BLaER1 (cell line): ENCODE measurements at regions not wholly inside any gene's neighbourhood (a gene's known extent, or its start where the extent isn't known, plus 50 kb on each side); places are given as distances from the start of the nearest gene placed in this dataset.

Experiments
- H3K27ac ChIP-seq: shearing (Covaris generic); formaldehyde crosslinking; 2 replicates; pipeline ENCODE4 v1.8.1; 2022
- H3K27me3 ChIP-seq: shearing (Covaris generic); formaldehyde crosslinking; 2 replicates; pipeline ENCODE4 v1.8.1; 2022
- H3K36me3 ChIP-seq: shearing (Covaris generic); formaldehyde crosslinking; 2 replicates; pipeline ENCODE4 v1.8.1; 2022
- H3K4me1 ChIP-seq: shearing (Covaris generic); formaldehyde crosslinking; 2 replicates; pipeline ENCODE4 v1.8.1; 2022
- H3K4me2 ChIP-seq: shearing (Covaris generic); formaldehyde crosslinking; 2 replicates; pipeline ENCODE4 v1.8.1; 2022
- H3K4me3 ChIP-seq: shearing (Covaris generic); formaldehyde crosslinking; 2 replicates; pipeline ENCODE4 v1.8.1; 2022
- H3K9ac ChIP-seq: shearing (Covaris generic); formaldehyde crosslinking; 2 replicates; pipeline ENCODE4 v1.8.1; 2022
- H3K9me3 ChIP-seq: shearing (Covaris generic); formaldehyde crosslinking; 2 replicates; pipeline ENCODE4 v1.8.1; 2022
- H4K20me1 ChIP-seq: shearing (Covaris generic); formaldehyde crosslinking; 2 replicates; pipeline ENCODE4 v1.8.1; 2022
- Cebpa-rat ChIP-seq: shearing (Covaris generic); IDR thresholded peaks from 2 replicates; pipeline ENCODE4 v1.8.1; 2022

DNA sequence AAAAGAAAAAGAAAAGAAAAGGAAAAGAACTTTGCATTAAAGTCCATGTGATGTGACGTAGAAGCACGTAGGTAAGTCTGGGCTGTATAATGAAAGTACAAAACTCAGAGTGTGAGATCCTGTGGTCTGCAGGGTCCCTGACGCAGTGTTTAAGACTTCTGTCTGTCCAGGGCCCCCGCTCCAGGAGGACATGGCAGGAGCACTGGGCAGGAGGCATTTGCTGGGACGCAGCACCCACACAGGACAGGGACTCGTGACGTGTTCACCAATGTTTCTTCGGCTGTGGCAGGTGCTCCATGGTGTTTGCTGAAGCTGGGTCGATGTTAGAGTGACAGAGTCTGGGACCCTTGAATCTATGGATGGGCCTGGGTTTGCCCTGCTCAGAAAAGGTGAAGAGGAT lies 348.1 kb downstream of the BRD1 start:
- H3K4me1 ChIP-seq: no peaks in the 10 kb centered on the region
- no peak overlapping the region for H3K27ac ChIP-seq
- H3K4me2 ChIP-seq: no peak overlapping the region
- H3K4me3 ChIP-seq: no peak overlapping the region
- no peaks in the 10 kb centered on the region for H3K36me3 ChIP-seq
- H3K27me3 ChIP-seq: peaks cover 24% of the 10 kb centered on the region
- H3K9ac ChIP-seq: no peak overlapping the region
- no peaks in the 10 kb centered on the region for H3K9me3 ChIP-seq
- no peak for TF ChIP-seq Cebpa-rat
- H4K20me1 ChIP-seq: no peaks in the 10 kb centered on the region

DNA sequence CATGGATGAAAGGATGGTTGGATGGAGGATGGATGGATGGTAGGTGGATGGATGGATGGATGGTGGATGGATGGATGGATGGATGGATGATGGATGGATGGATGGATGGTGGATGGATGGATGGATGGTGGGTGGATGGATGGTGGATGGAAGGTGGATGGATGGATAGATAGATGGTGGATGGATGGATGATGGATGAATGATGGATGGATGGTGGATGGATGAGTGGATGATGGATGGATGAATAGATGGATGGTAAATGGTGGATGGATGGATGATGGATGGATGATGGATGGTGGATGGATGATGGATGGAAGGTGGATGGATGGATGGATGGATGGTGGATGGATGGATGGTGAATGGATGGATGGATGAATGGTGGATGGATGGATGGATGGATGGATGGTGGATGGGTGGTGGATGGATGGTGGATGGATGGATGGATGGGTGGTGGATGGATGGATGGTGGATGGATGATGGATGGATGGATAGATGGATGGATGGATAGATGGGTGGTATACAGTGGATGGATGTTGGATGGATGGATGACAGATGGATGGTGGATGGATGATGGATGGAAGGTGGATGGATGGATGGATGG lies 350.8 kb downstream of the BRD1 start:
- Histone ChIP-seq H3K4me1 (no peaks in the 10 kb centered on the region), H3K4me2 (no peak overlapping the region), H3K36me3 (no peaks in the 10 kb centered on the region), H4K20me1 (no peaks in the 10 kb centered on the region), H3K4me3 (no peak overlapping the region), H3K27me3 (peaks cover 12% of the 10 kb centered on the region), H3K9ac (no peak overlapping the region), H3K27ac (no peak overlapping the region), H3K9me3 (no peaks in the 10 kb centered on the region)
- TF ChIP-seq Cebpa-rat: no peak

DNA sequence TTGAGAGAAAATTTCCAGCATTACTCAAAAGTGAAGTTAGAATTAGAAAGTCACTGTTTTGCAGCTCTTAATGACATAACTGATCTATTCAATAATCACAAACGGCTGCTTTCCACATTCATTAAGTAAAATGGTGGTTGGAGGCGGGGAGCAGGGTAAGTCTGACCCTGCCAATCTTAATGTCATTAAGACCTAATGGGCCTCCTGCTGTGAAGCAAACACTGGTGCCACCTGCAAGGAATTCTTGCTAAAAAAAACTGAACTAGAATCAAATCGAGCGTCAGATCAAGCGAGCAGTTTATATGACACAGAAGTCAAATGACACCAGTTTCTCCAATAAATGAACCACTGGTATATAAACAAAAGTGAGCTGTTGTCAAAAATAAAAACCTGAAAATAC lies 351.5 kb downstream of the BRD1 start:
- Histone ChIP-seq H3K27me3 (peaks cover 5% of the 10 kb centered on the region), H3K9ac (no peak overlapping the region), H3K4me3 (no peak overlapping the region), H3K4me2 (no peak overlapping the region), H3K36me3 (no peaks in the 10 kb centered on the region), H3K9me3 (no peaks in the 10 kb centered on the region), H3K4me1 (no peaks in the 10 kb centered on the region), H3K27ac (no peak overlapping the region), H4K20me1 (no peaks in the 10 kb centered on the region)
- no peak for TF ChIP-seq Cebpa-rat

DNA sequence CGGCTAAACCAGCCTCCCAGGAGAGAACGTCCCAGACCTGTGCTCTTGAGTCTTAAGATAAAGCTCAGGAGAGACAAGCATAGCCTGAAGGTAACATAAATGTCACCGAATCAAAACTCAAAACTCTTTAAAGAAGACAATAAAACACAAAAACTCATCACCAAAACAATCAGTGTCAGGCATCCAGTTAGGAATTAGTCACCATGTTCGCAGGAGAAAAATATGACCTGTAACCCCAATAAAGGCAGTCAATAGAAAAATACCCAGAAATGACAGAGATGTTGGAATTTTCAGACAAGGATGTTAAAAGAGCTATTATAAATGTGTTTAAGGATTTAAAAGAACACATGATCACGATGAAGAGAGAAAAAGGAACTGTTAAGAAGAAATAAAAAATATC lies 352.4 kb downstream of the BRD1 start:
- Histone ChIP-seq H3K9ac (no peak overlapping the region), H3K4me2 (no peak overlapping the region), H3K27me3 (no peaks in the 10 kb centered on the region), H3K4me1 (peaks cover 1% of the 10 kb centered on the region), H3K36me3 (no peaks in the 10 kb centered on the region), H4K20me1 (no peaks in the 10 kb centered on the region), H3K4me3 (no peak overlapping the region), H3K27ac (no peak overlapping the region), H3K9me3 (no peaks in the 10 kb centered on the region)
- no peak for TF ChIP-seq Cebpa-rat

DNA sequence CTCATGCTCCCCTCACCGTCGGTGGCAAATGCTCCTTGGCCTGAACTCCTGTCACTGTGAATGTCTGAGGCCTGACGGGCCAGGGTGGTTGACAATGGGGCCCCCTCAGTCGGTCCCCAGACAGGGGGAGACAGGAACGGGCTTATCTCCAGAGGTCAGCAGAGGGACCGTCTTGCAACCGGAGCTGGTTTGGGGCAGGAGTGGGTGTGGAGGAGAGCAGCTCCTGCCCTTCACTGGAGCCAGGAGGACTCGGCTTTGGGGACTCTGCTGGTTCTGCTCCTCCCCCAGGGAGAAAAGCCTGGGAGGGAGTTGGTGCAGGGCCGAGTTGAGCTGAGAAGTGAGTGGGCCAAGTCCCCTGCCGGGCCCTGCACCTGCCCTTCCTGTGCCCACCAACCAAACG lies 354.4 kb downstream of the BRD1 start:
- Histone ChIP-seq H3K9ac (no peak overlapping the region), H3K9me3 (no peaks in the 10 kb centered on the region), H3K27ac (no peak overlapping the region), H4K20me1 (no peaks in the 10 kb centered on the region), H3K36me3 (no peaks in the 10 kb centered on the region), H3K27me3 (no peaks in the 10 kb centered on the region), H3K4me2 (no peak overlapping the region), H3K4me1 (peaks cover 9% of the 10 kb centered on the region), H3K4me3 (no peak overlapping the region)
- TF ChIP-seq Cebpa-rat: no peak

DNA sequence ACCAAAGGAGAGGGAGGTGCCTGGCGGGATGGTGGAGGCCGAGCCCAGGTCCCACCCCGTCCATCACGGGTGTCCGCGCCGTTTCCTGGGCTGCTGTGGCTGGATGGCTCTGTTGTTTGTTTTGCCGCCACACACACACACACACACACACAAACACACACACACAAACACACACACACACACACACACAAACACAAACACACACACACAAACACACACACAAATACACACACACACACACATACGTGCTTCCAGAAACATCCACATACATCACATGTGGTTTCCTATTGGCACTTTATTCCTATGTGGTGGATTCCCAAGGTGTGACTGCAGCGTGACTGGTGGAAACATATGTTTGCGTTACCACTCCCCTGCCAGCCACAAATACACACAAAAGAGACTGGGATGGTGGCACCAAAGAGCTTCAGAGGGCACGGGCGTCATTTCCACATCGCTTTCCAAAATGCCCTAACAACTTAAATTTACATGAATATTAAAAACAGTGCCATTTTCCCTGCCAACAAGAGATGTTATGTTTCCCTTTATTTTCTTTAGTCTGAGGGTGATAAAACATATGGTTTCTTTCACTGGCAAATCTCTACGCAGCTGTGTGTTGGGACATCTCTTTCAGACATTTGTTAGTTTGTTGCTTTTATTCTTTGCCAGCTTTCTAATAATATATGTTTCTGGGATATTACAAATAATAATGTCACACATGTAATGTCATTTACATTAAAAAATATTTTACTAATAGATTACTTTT lies 356.8 kb downstream of the BRD1 start:
- H3K27me3 ChIP-seq: no peaks in the 10 kb centered on the region

DNA sequence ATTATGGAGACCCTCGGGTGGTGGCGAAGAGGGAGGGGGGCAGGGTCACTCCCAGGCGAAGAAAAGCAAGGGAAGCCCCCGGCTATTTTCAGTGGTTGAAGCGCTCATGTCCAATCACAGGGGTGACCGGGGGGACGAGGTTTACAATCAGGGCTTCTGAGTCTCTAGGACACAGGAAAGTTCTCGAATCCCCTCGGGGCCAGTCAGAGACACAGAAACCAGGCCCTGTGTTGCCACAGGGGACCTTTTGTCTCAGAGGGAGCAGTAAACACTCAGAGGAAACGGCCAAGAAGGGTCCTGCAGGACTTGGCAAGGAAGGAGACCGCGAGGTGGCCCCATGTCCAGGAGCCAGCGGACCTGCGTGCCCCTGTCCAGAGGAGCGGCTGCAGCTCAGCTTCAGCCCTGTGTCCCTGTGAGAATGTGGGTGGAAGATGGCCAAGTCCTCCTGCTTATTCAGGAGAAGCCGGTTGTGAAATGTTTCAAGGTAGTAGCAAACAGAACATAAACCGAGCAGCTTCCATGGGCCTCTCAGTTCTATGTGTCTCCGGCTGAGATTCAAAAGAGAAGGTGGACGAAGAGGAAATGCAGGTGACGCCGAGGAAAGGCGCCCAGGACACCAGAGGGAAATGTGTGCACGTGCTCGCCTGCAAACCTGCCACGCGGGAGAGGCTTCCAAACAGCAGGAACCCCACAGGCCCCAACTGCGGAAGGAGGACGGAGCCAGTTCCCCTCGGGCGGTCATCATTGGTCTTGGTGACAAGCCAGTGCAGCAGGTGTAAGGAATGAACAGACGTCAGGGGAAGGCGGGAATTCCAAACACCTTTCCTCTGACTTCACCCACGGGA lies 357.6 kb downstream of the BRD1 start:
- peak overlapping the region; percentile 13 for H3K4me2 ChIP-seq
- no peak overlapping the region for H3K9ac ChIP-seq
- peaks cover 28% of the 10 kb centered on the region for H3K4me1 ChIP-seq
- H3K4me3 ChIP-seq: no peak overlapping the region
- peak overlapping the region; percentile 26; the same call in 1 of the 2 replicates for H3K27ac ChIP-seq
- H4K20me1 ChIP-seq: no peaks in the 10 kb centered on the region
- H3K9me3 ChIP-seq: peaks cover 2% of the 10 kb centered on the region; the same call in 1 of the 2 replicates
- H3K36me3 ChIP-seq: no peaks in the 10 kb centered on the region
- H3K27me3 ChIP-seq: no peaks in the 10 kb centered on the region
- TF ChIP-seq Cebpa-rat: no peak

More for the DNA sequence above, 356.8 kb downstream of the BRD1 start:
- Histone ChIP-seq H3K4me1 (peaks cover 28% of the 10 kb centered on the region), H3K4me2 (no peak overlapping the region), H3K4me3 (no peak overlapping the region), H3K36me3 (no peaks in the 10 kb centered on the region), H3K9me3 (no peaks in the 10 kb centered on the region), H4K20me1 (no peaks in the 10 kb centered on the region), H3K9ac (no peak overlapping the region), H3K27ac (no peak overlapping the region)
- no peak for TF ChIP-seq Cebpa-rat

DNA sequence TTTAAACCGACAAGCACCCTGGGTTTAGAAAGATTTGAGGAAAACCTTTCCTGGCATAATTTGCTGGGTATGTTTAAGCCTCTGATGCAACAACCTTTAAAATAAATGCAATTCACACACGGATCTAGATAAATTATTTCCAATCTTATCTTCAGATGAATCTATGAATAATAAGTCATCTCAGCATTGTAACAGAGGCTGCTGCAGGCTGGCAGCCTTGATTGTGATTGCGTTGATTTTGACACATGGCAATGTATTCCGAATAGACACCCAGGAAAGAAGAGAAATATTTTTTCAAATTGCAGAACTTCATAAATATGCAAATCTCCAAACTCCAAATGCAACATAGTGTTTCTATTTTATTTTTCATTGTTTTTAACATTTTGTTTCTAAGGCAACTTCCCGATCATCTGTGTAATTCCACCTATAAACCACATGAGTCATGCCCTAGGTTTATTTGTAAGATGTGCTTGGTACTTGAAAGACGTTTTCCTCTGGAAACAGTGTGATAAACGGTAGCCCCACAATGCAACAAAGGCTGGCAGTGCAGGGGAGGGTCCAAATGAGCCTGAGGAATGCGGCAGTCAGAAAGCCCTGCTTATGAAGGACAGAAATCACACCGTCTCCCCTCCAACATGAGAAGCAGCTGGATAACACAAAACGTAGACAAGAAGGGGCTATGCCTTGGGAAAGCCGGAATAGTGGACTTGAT lies 359.0 kb downstream of the BRD1 start:
- H3K4me1 ChIP-seq: peaks cover 30% of the 10 kb centered on the region
- H3K9me3 ChIP-seq: peaks cover 7% of the 10 kb centered on the region; the same call in 1 of the 2 replicates
- H3K27ac ChIP-seq: no peak overlapping the region
- H4K20me1 ChIP-seq: no peaks in the 10 kb centered on the region
- no peaks in the 10 kb centered on the region for H3K27me3 ChIP-seq
- no peak overlapping the region for H3K4me3 ChIP-seq
- TF ChIP-seq Cebpa-rat: no peak
- H3K36me3 ChIP-seq: no peaks in the 10 kb centered on the region
- no peak overlapping the region for H3K4me2 ChIP-seq
- H3K9ac ChIP-seq: no peak overlapping the region

DNA sequence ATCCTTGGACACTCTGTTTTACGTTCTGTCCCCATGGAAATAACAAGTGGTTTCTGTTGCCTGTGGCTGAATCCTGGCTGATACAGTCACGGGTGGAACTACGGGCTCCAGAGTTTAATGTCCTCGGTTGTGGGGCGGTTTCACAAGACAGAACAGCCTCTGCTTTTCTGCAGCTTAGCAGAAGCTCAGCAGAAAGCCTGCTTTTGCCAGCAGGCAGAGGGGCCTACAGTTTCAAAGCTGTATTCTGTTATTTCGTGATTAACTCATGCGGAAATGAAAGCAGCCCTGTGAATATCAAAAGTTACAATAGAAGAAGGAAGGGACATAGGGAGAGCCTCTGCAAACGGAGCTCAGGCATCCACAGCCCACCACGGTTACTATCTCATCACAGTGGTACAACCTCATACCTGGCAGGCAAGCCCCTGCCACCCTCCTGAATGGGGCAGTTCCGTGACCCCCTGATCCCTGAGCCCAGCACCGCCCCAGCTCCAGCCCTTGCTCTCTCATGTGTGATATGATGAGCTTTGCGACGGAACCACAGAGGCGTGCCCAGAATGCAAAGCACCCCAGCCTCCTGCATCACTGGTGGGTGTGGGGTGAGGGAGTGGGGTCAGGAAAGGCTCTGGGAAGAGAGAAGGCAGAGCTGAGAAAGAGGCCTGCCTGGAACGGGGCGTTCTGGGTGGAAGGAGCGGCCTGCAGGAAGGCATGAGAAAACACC lies 360.6 kb downstream of the BRD1 start:
- Histone ChIP-seq H3K4me2 (peak overlapping the region; percentile 78), H3K27ac (peak overlapping the region; percentile 65), H3K9ac (0 out of 2 replicates have a peak overlapping the region, but pooled peaks have one; percentile 24)

More for the DNA sequence above, 360.6 kb downstream of the BRD1 start:
- H4K20me1 ChIP-seq: no peaks in the 10 kb centered on the region
- H3K9me3 ChIP-seq: peaks cover 20% of the 10 kb centered on the region
- TF ChIP-seq Cebpa-rat: no peak
- peaks cover 46% of the 10 kb centered on the region for H3K4me1 ChIP-seq
- no peaks in the 10 kb centered on the region for H3K27me3 ChIP-seq
- no peak overlapping the region for H3K4me3 ChIP-seq
- no peaks in the 10 kb centered on the region for H3K36me3 ChIP-seq
